Suprapubic skin (tissue), 4 donors: ENCODE measurements at regions not wholly inside any gene's neighbourhood (a gene's known extent, or its start where the extent isn't known, plus 50 kb on each side); places are given as distances from the start of the nearest gene placed in this dataset.

Source experiments
- DNase-seq, 2 donors: peaks; one replicate each; pipeline ENCODE4 v3.0.0-alpha.2; 2019; ENCODE audit warnings: low spot score in 2 of 2
- H3K27ac ChIP-seq: fragments of 200-600 bp; sonication (generic); one replicate; pipeline ENCODE4 v1.5.1; 2019
- H3K27me3 ChIP-seq: fragments of 200-600 bp; sonication (generic); one replicate; pipeline ENCODE4 v1.5.1; 2019
- H3K36me3 ChIP-seq: fragments of 200-600 bp; sonication (generic); one replicate; pipeline ENCODE4 v1.5.1; 2019
- H3K4me1 ChIP-seq: fragments of 200-600 bp; sonication (generic); one replicate; pipeline ENCODE4 v1.5.1; 2019
- H3K4me3 ChIP-seq: fragments of 200-600 bp; sonication (generic); one replicate; pipeline ENCODE4 v1.5.1; 2019; ENCODE audit warnings: mild to moderate bottlenecking
- H3K9me3 ChIP-seq: fragments of 200-600 bp; sonication (generic); one replicate; pipeline ENCODE4 v1.5.1; 2019
- CTCF ChIP-seq, 2 donors: fragments of 200-600 bp in 1 of 2; fragments of 450-650 bp in 1 of 2; sonication (generic) in 1 of 2; IDR thresholded peaks; one replicate each; pipeline ENCODE4 v1.5.1; 2016 to 2019; ENCODE audit warnings: antibody characterized with exemption in 2 of 2, mild to moderate bottlenecking in 1 of 2, moderate library complexity in 1 of 2
- EP300 ChIP-seq: sonication (generic); formaldehyde crosslinking; IDR thresholded peaks from one replicate; pipeline ENCODE4 v1.6.1; 2017; ENCODE audit warnings: antibody characterized with exemption
- POLR2A ChIP-seq, 2 donors: fragments of 450-650 bp; IDR thresholded peaks; one replicate each; pipeline ENCODE4 v1.6.1; 2017; ENCODE audit warnings: antibody characterized with exemption in 2 of 2, mild to moderate bottlenecking in 2 of 2, moderate library complexity in 2 of 2
- POLR2AphosphoS5 ChIP-seq, 3 donors: sonication (generic); formaldehyde crosslinking; IDR thresholded peaks; one replicate each; pipeline ENCODE4 v1.6.1; 2017; ENCODE audit warnings: antibody characterized with exemption in 3 of 3
- WGBS: methylation state at CpG from one replicate; pipeline ENCODE4 v1.1.5; 2018; 5-methylcytosine and 5-hydroxymethylcytosine counted together

GRCh38 chr20:11195899-11196558, 522.2 kb upstream of the JAG1 start:
- 66% methylated on average over 7 of the region's 8 CpGs for WGBS

GRCh38 chr20:11197851-11198250, 524.1 kb upstream of the JAG1 start:
- DNase-seq, result no peak
- Histone ChIP-seq H3K9me3 (no peaks in the 10 kb centered on the region), H3K27me3 (no peaks in the 10 kb centered on the region), H3K36me3 (no peaks in the 10 kb centered on the region), H3K4me1 (peaks cover 19% of the 10 kb centered on the region), H3K4me3 (no peak overlapping the region), H3K27ac (no peak overlapping the region)
- TF ChIP-seq POLR2AphosphoS5 (IDR thresholded peaks at IDR 0.05) (no peak), EP300 (no peak), CTCF (IDR thresholded peaks at IDR 0.05) (no peak), POLR2A (IDR thresholded peaks at IDR 0.05) (no peak)

More at GRCh38 chr20:11195899-11196558, 522.2 kb upstream of the JAG1 start:
- H3K27ac ChIP-seq, result peak overlapping the region; percentile 51
- H3K36me3 ChIP-seq, result no peaks in the 10 kb centered on the region
- no peak for TF ChIP-seq POLR2A (IDR thresholded peaks at IDR 0.05)
- no peaks in the 10 kb centered on the region for H3K27me3 ChIP-seq
- H3K4me1 ChIP-seq, result peaks cover 19% of the 10 kb centered on the region
- no peak overlapping the region for H3K4me3 ChIP-seq
- DNase-seq, result no peak
- H3K9me3 ChIP-seq, result no peaks in the 10 kb centered on the region

- H3K4me1 ChIP-seq, result peaks cover 21% of the 10 kb centered on the region
- no peaks in the 10 kb centered on the region for H3K27me3 ChIP-seq
- no peak overlapping the region for H3K4me3 ChIP-seq
- H3K27ac ChIP-seq, result no peak overlapping the region
- no peak for DNase-seq
- H3K9me3 ChIP-seq, result no peaks in the 10 kb centered on the region
- no peaks in the 10 kb centered on the region for H3K36me3 ChIP-seq
- no peak for TF ChIP-seq POLR2AphosphoS5 (IDR thresholded peaks at IDR 0.05)
- no peak for TF ChIP-seq CTCF (IDR thresholded peaks at IDR 0.05)
- TF ChIP-seq POLR2A (IDR thresholded peaks at IDR 0.05), result no peak
- no peak for TF ChIP-seq EP300
Measured at GRCh38 chr20:11200423-11200822, 526.6 kb upstream of the JAG1 start.

GRCh38 chr20:11204926-11205768, 531.3 kb upstream of the JAG1 start:
- DNase-seq, result no peak
- Histone ChIP-seq H3K4me1 (peaks cover 19% of the 10 kb centered on the region), H3K27me3 (no peaks in the 10 kb centered on the region), H3K27ac (no peak overlapping the region), H3K4me3 (no peak overlapping the region), H3K36me3 (no peaks in the 10 kb centered on the region), H3K9me3 (no peaks in the 10 kb centered on the region)
- WGBS, result 25% methylated on average over 4 of the region's 4 CpGs
- TF ChIP-seq POLR2A (IDR thresholded peaks at IDR 0.05) (no peak), CTCF (IDR thresholded peaks at IDR 0.05) (peak; percentile 70 to 75), POLR2AphosphoS5 (IDR thresholded peaks at IDR 0.05) (no peak), EP300 (no peak)

- 42% methylated on average over 4 of the region's 4 CpGs for WGBS
- no peaks in the 10 kb centered on the region for H3K36me3 ChIP-seq
- no peak overlapping the region for H3K4me3 ChIP-seq
- peaks cover 19% of the 10 kb centered on the region for H3K4me1 ChIP-seq
- no peak for DNase-seq
- H3K27ac ChIP-seq, result no peak overlapping the region
- no peaks in the 10 kb centered on the region for H3K9me3 ChIP-seq
- H3K27me3 ChIP-seq, result no peaks in the 10 kb centered on the region
- TF ChIP-seq CTCF (IDR thresholded peaks at IDR 0.05) (no peak), POLR2A (IDR thresholded peaks at IDR 0.05) (no peak), EP300 (no peak), POLR2AphosphoS5 (IDR thresholded peaks at IDR 0.05) (no peak)
Measured at GRCh38 chr20:11205769-11206362, 532.1 kb upstream of the JAG1 start.
